Karpas-422 (cell line): ENCODE measurements at regions not wholly inside any gene's neighbourhood (a gene's known extent, or its start where the extent isn't known, plus 50 kb on each side); places are given as distances from the start of the nearest gene placed in this dataset.
"Not testable (repeated sequence)": the region's sequence is repeated elsewhere in the genome, so short reads cannot be mapped to it uniquely, and the experiment has no call there.

Experiments
- DNase-seq: peaks from one replicate; pipeline ENCODE4 v3.0.0-alpha.2; 2015
- H2AFZ ChIP-seq: fragments of 200-600 bp; sonication (generic); 2 replicates; pipeline ENCODE4 v1.6.1; 2014; ENCODE audit warnings: antibody characterized with exemption, low read length, mixed read lengths
- H3K27ac ChIP-seq: fragments of 200-600 bp; sonication (generic); 2 replicates; pipeline ENCODE4 v1.5.1; 2014; ENCODE audit warnings: mild to moderate bottlenecking, low read length, moderate library complexity
- H3K27me3 ChIP-seq: fragments of 200-600 bp; sonication (generic); 2 replicates; pipeline ENCODE4 v1.6.1; 2014; ENCODE audit warnings: low read length, mixed read lengths
- H3K36me3 ChIP-seq: fragments of 200-600 bp; sonication (generic); 2 replicates; pipeline ENCODE4 v1.6.1; 2014; ENCODE audit warnings: low read length, mixed read lengths; ENCODE audit not compliant: insufficient read depth
- H3K4me1 ChIP-seq: fragments of 200-600 bp; sonication (generic); 2 replicates; pipeline ENCODE4 v1.6.1; 2014; ENCODE audit warnings: mild to moderate bottlenecking, low read length, mixed read lengths
- H3K4me2 ChIP-seq: fragments of 200-600 bp; sonication (generic); 2 replicates; pipeline ENCODE4 v1.6.1; 2014; ENCODE audit warnings: low read length, low read depth, mild to moderate bottlenecking; ENCODE audit not compliant: poor library complexity, severe bottlenecking
- H3K4me3 ChIP-seq: fragments of 200-600 bp; sonication (generic); 2 replicates; pipeline ENCODE4 v1.5.1; 2014; ENCODE audit warnings: mild to moderate bottlenecking, antibody characterized with exemption, low read length, mixed read lengths
- H3K79me2 ChIP-seq: fragments of 200-600 bp; sonication (generic); 2 replicates; pipeline ENCODE4 v1.6.1; 2014; ENCODE audit warnings: mild to moderate bottlenecking, low read length, mixed read lengths
- H3K9ac ChIP-seq: fragments of 200-600 bp; sonication (generic); 2 replicates; pipeline ENCODE4 v1.6.0; 2014; ENCODE audit warnings: low read length
- H3K9me2 ChIP-seq: fragments of 200-600 bp; sonication (generic), shearing (Covaris generic); replicated peaks from 2 replicates; pipeline ENCODE4 v1.6.0; 2014; ENCODE audit warnings: mild to moderate bottlenecking, low read length, moderate library complexity; ENCODE audit not compliant: insufficient read depth
- H3K9me3 ChIP-seq: fragments of 300-700, 200-600 bp; sonication (generic); 2 replicates; pipeline ENCODE4 v1.6.1; 2014; ENCODE audit warnings: low read length, mixed read lengths
- H4K20me1 ChIP-seq: fragments of 200-600 bp; sonication (generic); 2 replicates; pipeline ENCODE4 v1.6.1; 2014; ENCODE audit warnings: mild to moderate bottlenecking, antibody characterized with exemption, low read length, low read depth; ENCODE audit not compliant: insufficient read depth

GRCh38 chr1:220957233-220957605, 78.0 kb downstream of the HLX start:
- Histone ChIP-seq H3K36me3 (no peaks in the 10 kb centered on the region), H3K4me3 (no peak overlapping the region), H3K4me1 (no peaks in the 10 kb centered on the region), H3K4me2 (no peak overlapping the region), H3K79me2 (no peaks in the 10 kb centered on the region), H2AFZ (no peak overlapping the region), H3K27ac (no peak overlapping the region), H3K9me2 (no peaks in the 10 kb centered on the region), H4K20me1 (no peaks in the 10 kb centered on the region), H3K9me3 (no peaks in the 10 kb centered on the region), H3K9ac (no peak overlapping the region), H3K27me3 (no peaks in the 10 kb centered on the region)
- DNase-seq = no peak

- H4K20me1 ChIP-seq = no peaks in the 10 kb centered on the region
- H3K9me3 ChIP-seq = no peaks in the 10 kb centered on the region
- no peaks in the 10 kb centered on the region for H3K36me3 ChIP-seq
- no peaks in the 10 kb centered on the region for H3K4me1 ChIP-seq
- no peak overlapping the region for H3K4me2 ChIP-seq
- DNase-seq = no peak
- H3K27me3 ChIP-seq = no peaks in the 10 kb centered on the region
- H3K9me2 ChIP-seq = no peaks in the 10 kb centered on the region
- no peak overlapping the region for H3K9ac ChIP-seq
- no peak overlapping the region for H2AFZ ChIP-seq
- no peak overlapping the region for H3K4me3 ChIP-seq
- no peaks in the 10 kb centered on the region for H3K79me2 ChIP-seq
- H3K27ac ChIP-seq = no peak overlapping the region
These were observed 79.0 kb downstream of the HLX start for GRCh38 chr1:220958234-220958633.

GRCh38 chr1:220962031-220962751, 82.9 kb downstream of the HLX start:
- Histone ChIP-seq H3K4me3 (no peak overlapping the region), H3K4me1 (no peaks in the 10 kb centered on the region), H3K36me3 (no peaks in the 10 kb centered on the region), H4K20me1 (no peaks in the 10 kb centered on the region), H3K27me3 (no peaks in the 10 kb centered on the region), H2AFZ (no peak overlapping the region), H3K27ac (no peak overlapping the region), H3K9me3 (no peaks in the 10 kb centered on the region), H3K79me2 (no peaks in the 10 kb centered on the region), H3K9me2 (no peaks in the 10 kb centered on the region), H3K9ac (no peak overlapping the region), H3K4me2 (no peak overlapping the region)
- DNase-seq = no peak

GRCh38 chr1:220966041-220966440, 86.8 kb downstream of the HLX start:
- Histone ChIP-seq H2AFZ (no peak overlapping the region), H3K9me2 (no peaks in the 10 kb centered on the region), H3K4me1 (no peaks in the 10 kb centered on the region), H3K4me3 (no peak overlapping the region), H3K27ac (no peak overlapping the region), H3K9ac (no peak overlapping the region), H3K9me3 (no peaks in the 10 kb centered on the region), H4K20me1 (no peaks in the 10 kb centered on the region), H3K4me2 (no peak overlapping the region), H3K27me3 (no peaks in the 10 kb centered on the region), H3K79me2 (no peaks in the 10 kb centered on the region), H3K36me3 (no peaks in the 10 kb centered on the region)
- DNase-seq = no peak

- H2AFZ ChIP-seq = no peak overlapping the region
- no peaks in the 10 kb centered on the region for H3K9me3 ChIP-seq
These were observed 87.2 kb downstream of the HLX start for GRCh38 chr1:220966473-220966872.

GRCh38 chr1:220966881-220967611, 87.8 kb downstream of the HLX start:
- Histone ChIP-seq H3K4me2 (no peak overlapping the region), H3K27me3 (no peaks in the 10 kb centered on the region), H4K20me1 (no peaks in the 10 kb centered on the region), H3K9me3 (no peaks in the 10 kb centered on the region), H3K4me3 (no peak overlapping the region), H3K79me2 (no peaks in the 10 kb centered on the region), H2AFZ (no peak overlapping the region), H3K9ac (no peak overlapping the region), H3K4me1 (no peaks in the 10 kb centered on the region), H3K36me3 (no peaks in the 10 kb centered on the region), H3K9me2 (no peaks in the 10 kb centered on the region), H3K27ac (no peak overlapping the region)
- no peak for DNase-seq

More at GRCh38 chr1:220966473-220966872, 87.2 kb downstream of the HLX start:
- Histone ChIP-seq H3K9me2 (no peaks in the 10 kb centered on the region), H3K36me3 (no peaks in the 10 kb centered on the region), H3K4me1 (no peaks in the 10 kb centered on the region), H3K9ac (no peak overlapping the region), H4K20me1 (no peaks in the 10 kb centered on the region), H3K4me3 (no peak overlapping the region), H3K79me2 (no peaks in the 10 kb centered on the region), H3K27me3 (no peaks in the 10 kb centered on the region), H3K27ac (no peak overlapping the region), H3K4me2 (no peak overlapping the region)
- DNase-seq = no peak

GRCh38 chr1:220967911-220968310, 88.7 kb downstream of the HLX start:
- Histone ChIP-seq H3K4me2 (no peak overlapping the region), H3K79me2 (no peaks in the 10 kb centered on the region), H3K27me3 (no peaks in the 10 kb centered on the region)

GRCh38 chr1:220969281-220969680, 90.0 kb downstream of the HLX start:
- not testable (repeated sequence) for H3K4me2 ChIP-seq, H3K79me2 ChIP-seq, H3K4me3 ChIP-seq

More at GRCh38 chr1:220967911-220968310, 88.7 kb downstream of the HLX start:
- H3K36me3 ChIP-seq = no peaks in the 10 kb centered on the region
- H3K9me3 ChIP-seq = no peaks in the 10 kb centered on the region
- no peak overlapping the region for H3K9ac ChIP-seq
- H4K20me1 ChIP-seq = no peaks in the 10 kb centered on the region
- H3K9me2 ChIP-seq = no peaks in the 10 kb centered on the region
- H3K4me1 ChIP-seq = no peaks in the 10 kb centered on the region
- no peak for DNase-seq
- H3K4me3 ChIP-seq = no peak overlapping the region
- H3K27ac ChIP-seq = no peak overlapping the region
- no peak overlapping the region for H2AFZ ChIP-seq

More at GRCh38 chr1:220969281-220969680, 90.0 kb downstream of the HLX start:
- not testable (repeated sequence) for H3K9me3 ChIP-seq, H3K9ac ChIP-seq, H3K9me2 ChIP-seq, H3K4me1 ChIP-seq, H2AFZ ChIP-seq, H3K27ac ChIP-seq, H3K27me3 ChIP-seq, H3K36me3 ChIP-seq, H4K20me1 ChIP-seq, DNase-seq
